Activated CD8-positive, alpha-beta T cell treated with anti-CD3 and anti-CD28 coated beads for 36 hours (primary cell): ENCODE measurements at regions not wholly inside any gene's neighbourhood (a gene's known extent, or its start where the extent isn't known, plus 50 kb on each side); places are given as distances from the start of the nearest gene placed in this dataset.

ENCODE experiments used
- ATAC-seq: fragments of 200-7000 bp; cut with Tn5 transposase; one replicate; pipeline ENCODE4 v1.10.0; 2021; ENCODE audit warnings: mild to moderate bottlenecking, moderate library complexity
- CTCF ChIA-PET: fragments of 350-600 bp; sonication (Branson Sonifier 250); formaldehyde crosslinking; loops from one replicate; lab custom pipeline; 2021; ENCODE audit warnings: antibody characterized with exemption; lab: Charles Lee
- POLR2A ChIA-PET: fragments of 350-600 bp; sonication (Branson Sonifier 250); formaldehyde crosslinking; loops from one replicate; lab custom pipeline; 2021; ENCODE audit warnings: antibody characterized with exemption; lab: Charles Lee
- DNase-seq: peaks from one replicate; pipeline ENCODE4 v3.0.0-alpha.2; 2020
- H3K27ac Mint-ChIP-seq: one replicate; pipeline ENCODE4 v1.8.0; 2021; ENCODE audit warnings: mild to moderate bottlenecking, mixed read lengths
- H3K27me3 Mint-ChIP-seq: one replicate; pipeline ENCODE4 v1.8.0; 2021; ENCODE audit warnings: mixed read lengths
- H3K36me3 Mint-ChIP-seq: one replicate; pipeline ENCODE4 v1.8.0; 2021; ENCODE audit warnings: low read depth, mixed read lengths
- H3K4me1 Mint-ChIP-seq: one replicate; pipeline ENCODE4 v1.8.0; 2021; ENCODE audit warnings: low read depth, mixed read lengths
- H3K4me3 Mint-ChIP-seq: one replicate; pipeline ENCODE4 v1.8.0; 2021; ENCODE audit warnings: mild to moderate bottlenecking, moderate library complexity, mixed read lengths
- H3K9me3 Mint-ChIP-seq: one replicate; pipeline ENCODE4 v1.8.0; 2021; ENCODE audit warnings: mixed read lengths
- CTCF ChIP-seq: fragments of 200-600 bp; IDR thresholded peaks from one replicate; pipeline ENCODE4 v1.8.0; 2022; ENCODE audit warnings: antibody characterized with exemption, mild to moderate bottlenecking
- intact Hi-C: fragments of 100-400 bp; cut with micrococcal nuclease; formaldehyde crosslinking; loops from one replicate; pipeline ENCODE4 v1.10.0; 2022

- ChIA-PET CTCF (no interaction called here), POLR2A (no interaction called here)
- Mint-ChIP-seq H3K36me3 (no peaks in the 10 kb centered on the region), H3K4me1 (no peaks in the 10 kb centered on the region), H3K4me3 (no peak overlapping the region), H3K27ac (no peak overlapping the region), H3K27me3 (no peaks in the 10 kb centered on the region), H3K9me3 (peaks cover 3% of the 10 kb centered on the region)
- TF ChIP-seq CTCF, result no peak
- no peak for DNase-seq
- intact Hi-C loops, result no loop called here
- ATAC-seq, result no peak
Measured at GRCh38 chr2:139296672-139297209, 516.6 kb upstream of the NXPH2 start.

GRCh38 chr2:139293992-139294548 is 513.9 kb upstream of the NXPH2 start:
- POLR2A ChIA-PET, result no interaction called here
- Mint-ChIP-seq H3K9me3 (no peaks in the 10 kb centered on the region), H3K4me3 (no peak overlapping the region), H3K27ac (no peak overlapping the region), H3K4me1 (no peaks in the 10 kb centered on the region), H3K36me3 (no peaks in the 10 kb centered on the region), H3K27me3 (no peaks in the 10 kb centered on the region)
- intact Hi-C loops, result no loop called here
- DNase-seq (no peak), ATAC-seq (no peak)
- TF ChIP-seq CTCF, result no peak
- CTCF ChIA-PET, result no interaction called here

- ChIA-PET POLR2A (no interaction called here), CTCF (no interaction called here)
- H3K27ac Mint-ChIP-seq, result no peak overlapping the region
- H3K4me3 Mint-ChIP-seq, result no peak overlapping the region
- intact Hi-C loops, result no loop called here
- H3K9me3 Mint-ChIP-seq, result peaks cover 13% of the 10 kb centered on the region
- DNase-seq (no peak), ATAC-seq (no peak)
- H3K36me3 Mint-ChIP-seq, result no peaks in the 10 kb centered on the region
- no peaks in the 10 kb centered on the region for H3K4me1 Mint-ChIP-seq
- no peaks in the 10 kb centered on the region for H3K27me3 Mint-ChIP-seq
- TF ChIP-seq CTCF, result no peak
Measured at GRCh38 chr2:139281124-139281523, 500.9 kb upstream of the NXPH2 start.

- Mint-ChIP-seq H3K27ac (no peak overlapping the region), H3K9me3 (peaks cover 10% of the 10 kb centered on the region), H3K27me3 (no peaks in the 10 kb centered on the region), H3K36me3 (no peaks in the 10 kb centered on the region), H3K4me3 (no peak overlapping the region), H3K4me1 (no peaks in the 10 kb centered on the region)
- ChIA-PET CTCF (no interaction called here), POLR2A (no interaction called here)
- no peak for DNase-seq
- TF ChIP-seq CTCF, result no peak
- no peak for ATAC-seq
- intact Hi-C loops, result no loop called here
Measured at GRCh38 chr2:139271879-139272278, 491.7 kb upstream of the NXPH2 start.

GRCh38 chr2:139271149-139271548 is 491.0 kb upstream of the NXPH2 start:
- H3K27ac Mint-ChIP-seq, result no peak overlapping the region

More at GRCh38 chr2:139271149-139271548, 491.0 kb upstream of the NXPH2 start:
- Mint-ChIP-seq H3K4me3 (no peak overlapping the region), H3K4me1 (no peaks in the 10 kb centered on the region), H3K27me3 (no peaks in the 10 kb centered on the region), H3K9me3 (peaks cover 10% of the 10 kb centered on the region), H3K36me3 (no peaks in the 10 kb centered on the region)
- CTCF ChIA-PET, result no interaction called here
- POLR2A ChIA-PET, result no interaction called here
- DNase-seq (no peak), ATAC-seq (no peak)
- no peak for TF ChIP-seq CTCF
- intact Hi-C loops, result no loop called here
